ENCODE measurements at regions not wholly inside any gene's neighbourhood (a gene's known extent, or its start where the extent isn't known, plus 50 kb on each side); places are given as distances from the start of the nearest gene placed in this dataset.

DNA sequence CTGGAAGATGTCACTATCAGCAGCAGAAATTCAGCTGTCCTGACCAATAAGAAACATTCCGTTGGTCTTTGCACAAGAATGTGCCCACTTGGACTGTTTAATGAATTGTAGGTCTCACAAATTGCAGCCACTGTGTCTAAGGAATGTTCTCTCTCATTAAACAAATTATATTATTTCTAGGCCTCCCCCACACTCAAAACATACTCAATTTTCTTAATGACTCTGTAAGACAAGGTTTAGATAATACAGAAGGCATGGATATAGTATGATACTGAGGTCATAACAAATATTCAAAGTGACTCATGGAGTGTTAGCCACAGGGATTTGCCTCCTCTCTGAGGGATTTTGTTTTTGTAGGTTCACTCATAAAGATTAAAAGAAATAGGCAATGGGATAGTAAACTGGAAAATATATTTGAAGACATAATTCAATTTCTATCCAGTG is 197.5 kb downstream of the PTN start:
- peak; percentile 94 for DNase-seq (ENCODE audit: low read depth)
- no peak overlapping the region for H3K4me3 ChIP-seq (ENCODE audit: low read depth, low read length)
- TF ChIP-seq, protein P1, sequence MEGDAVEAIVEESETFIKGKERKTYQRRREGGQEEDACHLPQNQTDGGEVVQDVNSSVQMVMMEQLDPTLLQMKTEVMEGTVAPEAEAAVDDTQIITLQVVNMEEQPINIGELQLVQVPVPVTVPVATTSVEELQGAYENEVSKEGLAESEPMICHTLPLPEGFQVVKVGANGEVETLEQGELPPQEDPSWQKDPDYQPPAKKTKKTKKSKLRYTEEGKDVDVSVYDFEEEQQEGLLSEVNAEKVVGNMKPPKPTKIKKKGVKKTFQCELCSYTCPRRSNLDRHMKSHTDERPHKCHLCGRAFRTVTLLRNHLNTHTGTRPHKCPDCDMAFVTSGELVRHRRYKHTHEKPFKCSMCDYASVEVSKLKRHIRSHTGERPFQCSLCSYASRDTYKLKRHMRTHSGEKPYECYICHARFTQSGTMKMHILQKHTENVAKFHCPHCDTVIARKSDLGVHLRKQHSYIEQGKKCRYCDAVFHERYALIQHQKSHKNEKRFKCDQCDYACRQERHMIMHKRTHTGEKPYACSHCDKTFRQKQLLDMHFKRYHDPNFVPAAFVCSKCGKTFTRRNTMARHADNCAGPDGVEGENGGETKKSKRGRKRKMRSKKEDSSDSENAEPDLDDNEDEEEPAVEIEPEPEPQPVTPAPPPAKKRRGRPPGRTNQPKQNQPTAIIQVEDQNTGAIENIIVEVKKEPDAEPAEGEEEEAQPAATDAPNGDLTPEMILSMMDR (IDR thresholded peaks at IDR 0.05; ENCODE audit: insufficient read depth, low read depth, low read length), result no peak

DNA sequence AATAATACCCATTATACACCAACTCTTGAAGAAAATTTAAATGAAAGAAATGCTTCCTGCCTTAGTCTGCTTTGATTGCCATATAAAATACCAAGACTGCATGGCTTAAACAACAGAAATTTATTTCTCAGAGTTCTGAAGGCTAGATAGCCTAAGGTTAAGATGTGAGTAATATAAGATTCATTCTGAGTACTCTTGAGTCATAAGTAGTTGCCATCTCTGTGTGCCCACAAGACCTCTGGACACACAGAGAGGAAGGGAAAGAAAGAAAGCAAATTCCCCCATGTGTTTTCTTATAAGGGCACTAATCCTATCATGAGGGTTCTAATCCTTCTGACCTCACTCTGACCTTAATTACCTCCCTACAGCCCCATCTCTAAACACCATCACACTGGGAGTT is 201.2 kb downstream of the PTN start:
- no peak for DNase-seq (ENCODE audit: low read depth)
- TF ChIP-seq, protein P1 (IDR thresholded peaks at IDR 0.05; ENCODE audit: insufficient read depth, low read depth, low read length), result no peak
- H3K4me3 ChIP-seq (ENCODE audit: low read depth, low read length), result no peak overlapping the region

DNA sequence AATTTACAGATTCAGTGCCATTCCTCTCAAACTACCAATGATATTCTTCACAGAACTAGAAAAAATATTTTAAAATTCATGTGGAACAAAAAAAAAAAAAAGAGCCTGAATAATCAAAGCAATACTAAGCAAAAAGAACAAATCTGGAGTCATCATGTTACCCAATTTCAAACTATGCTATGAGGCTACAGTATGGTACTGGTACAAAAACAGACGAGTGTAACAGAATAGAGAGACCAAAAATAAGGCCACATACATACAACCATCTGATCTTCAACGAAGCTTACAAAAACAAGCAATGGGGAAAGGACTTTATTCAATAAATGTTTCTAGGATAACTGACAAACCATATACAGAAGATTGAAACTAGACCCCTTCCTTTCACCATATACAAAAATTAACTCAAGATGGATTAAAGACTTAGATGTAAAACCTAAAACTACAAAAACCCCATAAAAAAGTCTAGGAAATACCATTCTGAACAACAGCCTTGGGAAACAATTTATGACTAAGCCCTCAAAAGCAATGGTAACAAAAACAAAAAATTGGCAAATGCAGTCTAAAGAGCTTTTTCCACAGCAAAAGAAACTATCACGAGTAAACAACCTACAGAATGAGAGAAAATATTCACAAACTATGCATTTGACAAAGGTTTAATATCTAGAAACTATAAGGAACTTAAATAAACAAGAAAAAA is 207.7 kb downstream of the PTN start:
- H3K4me3 ChIP-seq (ENCODE audit: low read depth, low read length), result no peak overlapping the region
- TF ChIP-seq, protein P1 (IDR thresholded peaks at IDR 0.05; ENCODE audit: insufficient read depth, low read depth, low read length), result no peak
- DNase-seq (ENCODE audit: low read depth), result peak; percentile 71

DNA sequence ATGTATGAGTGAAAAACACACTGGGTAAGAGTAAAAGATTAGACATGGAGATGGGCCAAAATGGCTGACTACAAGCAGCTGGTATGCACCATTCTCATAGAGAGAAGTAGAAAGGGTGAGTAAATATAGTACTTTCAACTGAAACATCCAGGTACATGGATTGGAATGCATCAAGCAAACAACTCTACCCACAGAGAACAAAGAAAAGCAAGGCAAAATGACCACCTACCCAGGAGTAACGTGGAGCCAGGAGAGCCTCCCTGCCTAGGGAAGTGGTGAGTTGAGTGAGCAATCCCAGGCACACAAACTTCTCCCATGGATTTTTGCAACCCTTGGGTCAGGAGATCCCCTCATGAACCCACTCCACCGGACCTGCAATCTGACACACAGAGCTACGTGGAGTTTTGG is 212.8 kb downstream of the PTN start:
- TF ChIP-seq, protein P1 (IDR thresholded peaks at IDR 0.05; ENCODE audit: insufficient read depth, low read depth, low read length), result no peak
- no peak for DNase-seq (ENCODE audit: low read depth)

DNA sequence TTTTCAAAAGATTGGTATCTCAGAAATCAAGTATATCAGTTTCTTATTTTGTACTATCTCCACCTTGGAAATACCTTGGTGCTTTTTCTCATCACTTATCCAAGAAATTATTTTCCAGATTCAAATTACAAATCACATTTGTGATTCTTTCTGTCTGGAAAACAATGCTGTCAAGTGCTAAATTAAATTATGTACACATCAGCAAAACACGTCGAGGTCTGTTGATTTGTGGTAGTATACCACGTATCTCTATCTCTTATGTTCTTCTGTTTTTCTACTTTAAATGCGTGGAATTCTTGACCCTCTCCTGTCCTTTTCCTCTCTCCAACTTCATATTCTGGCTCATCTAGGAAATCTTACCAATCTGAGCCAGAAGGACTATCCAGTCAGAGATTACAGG is 214.5 kb downstream of the PTN start:
- no peak overlapping the region for H3K4me3 ChIP-seq (ENCODE audit: low read depth, low read length)
- TF ChIP-seq, protein P1 (IDR thresholded peaks at IDR 0.05; ENCODE audit: insufficient read depth, low read depth, low read length), result no peak
- DNase-seq (ENCODE audit: low read depth), result no peak

More for the DNA sequence above, 212.8 kb downstream of the PTN start:
- no peak overlapping the region for H3K4me3 ChIP-seq (ENCODE audit: low read depth, low read length)

DNA sequence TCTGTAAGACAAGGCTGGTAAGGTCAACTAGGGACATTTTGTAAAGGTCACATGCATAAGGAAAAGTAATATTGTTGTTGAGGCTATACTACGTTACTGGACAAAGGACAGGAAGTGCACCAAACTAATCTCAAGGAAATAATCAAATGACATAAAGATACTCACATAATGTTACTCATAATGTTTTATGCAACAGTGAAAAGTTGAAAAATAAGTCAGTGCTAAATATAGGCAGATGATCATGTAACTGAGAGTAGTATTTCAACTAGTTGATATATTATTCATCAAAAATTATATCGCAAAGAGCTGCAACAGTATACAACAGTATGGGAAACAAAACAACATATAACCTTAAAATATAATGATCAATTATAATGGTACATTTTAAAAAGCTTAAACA is 215.7 kb downstream of the PTN start:
- DNase-seq (ENCODE audit: low read depth), result no peak
- TF ChIP-seq, protein P1 (IDR thresholded peaks at IDR 0.05; ENCODE audit: insufficient read depth, low read depth, low read length), result no peak

DNA sequence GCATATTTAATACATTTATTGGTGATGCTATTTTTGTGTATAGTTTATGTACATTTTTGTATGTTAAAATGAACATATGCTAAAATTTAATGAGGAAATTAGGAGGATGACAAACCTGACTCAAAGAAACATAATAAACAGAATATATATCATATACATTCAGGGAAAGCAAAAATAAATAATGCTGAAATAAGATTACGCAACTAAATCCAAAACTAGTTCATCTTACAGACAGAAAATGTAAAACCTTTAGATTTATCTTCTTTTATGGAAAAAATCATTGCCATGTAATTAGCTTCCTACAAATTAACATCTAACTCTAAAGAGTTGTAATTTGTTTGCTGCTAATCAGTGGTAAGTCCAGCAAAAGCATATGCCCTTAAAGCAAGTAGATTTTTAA is 216.5 kb downstream of the PTN start:
- TF ChIP-seq, protein P1 (IDR thresholded peaks at IDR 0.05; ENCODE audit: insufficient read depth, low read depth, low read length), result no peak
- H3K4me3 ChIP-seq (ENCODE audit: low read depth, low read length), result no peak overlapping the region
- DNase-seq (ENCODE audit: low read depth), result no peak

More for the DNA sequence above, 215.7 kb downstream of the PTN start:
- no peak overlapping the region for H3K4me3 ChIP-seq (ENCODE audit: low read depth, low read length)

Data from fibroblast of villous mesenchyme (primary cell).